Stimulated activated CD8-positive, alpha-beta memory T cell treated with anti-CD3 and anti-CD28 coated beads, Interleukin-7, amount 100 ng/mL, for 48 hours (primary cell): ENCODE measurements at regions not wholly inside any gene's neighbourhood (a gene's known extent, or its start where the extent isn't known, plus 50 kb on each side); places are given as distances from the start of the nearest gene placed in this dataset.

ENCODE experiments used
- DNase-seq, 2 donors: peaks; one replicate each; pipeline ENCODE4 v3.0.0-alpha.2; 2020; ENCODE audit warnings: low read depth in 1 of 2; ENCODE audit errors: extremely low read depth in 1 of 2

DNA sequence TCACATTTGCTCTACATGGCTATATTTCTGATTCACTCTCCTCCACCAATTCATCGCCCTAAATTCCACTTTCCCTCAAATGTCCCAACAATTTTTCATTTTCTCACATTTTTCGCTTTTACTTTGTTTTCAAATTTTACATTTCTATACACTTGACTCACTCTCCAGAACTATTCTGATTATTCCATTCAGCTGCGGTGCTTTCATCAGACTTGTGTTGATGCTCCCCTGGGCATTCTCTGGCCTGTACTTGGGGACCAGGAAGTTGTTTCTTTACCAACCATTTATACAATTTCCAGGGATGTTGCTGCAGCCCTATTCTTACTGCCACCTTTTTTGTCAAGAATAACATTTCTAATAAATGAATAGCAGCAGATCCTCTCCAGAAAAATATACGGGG lies 444.8 kb downstream of the MAFB start:
- DNase-seq = no peak

DNA sequence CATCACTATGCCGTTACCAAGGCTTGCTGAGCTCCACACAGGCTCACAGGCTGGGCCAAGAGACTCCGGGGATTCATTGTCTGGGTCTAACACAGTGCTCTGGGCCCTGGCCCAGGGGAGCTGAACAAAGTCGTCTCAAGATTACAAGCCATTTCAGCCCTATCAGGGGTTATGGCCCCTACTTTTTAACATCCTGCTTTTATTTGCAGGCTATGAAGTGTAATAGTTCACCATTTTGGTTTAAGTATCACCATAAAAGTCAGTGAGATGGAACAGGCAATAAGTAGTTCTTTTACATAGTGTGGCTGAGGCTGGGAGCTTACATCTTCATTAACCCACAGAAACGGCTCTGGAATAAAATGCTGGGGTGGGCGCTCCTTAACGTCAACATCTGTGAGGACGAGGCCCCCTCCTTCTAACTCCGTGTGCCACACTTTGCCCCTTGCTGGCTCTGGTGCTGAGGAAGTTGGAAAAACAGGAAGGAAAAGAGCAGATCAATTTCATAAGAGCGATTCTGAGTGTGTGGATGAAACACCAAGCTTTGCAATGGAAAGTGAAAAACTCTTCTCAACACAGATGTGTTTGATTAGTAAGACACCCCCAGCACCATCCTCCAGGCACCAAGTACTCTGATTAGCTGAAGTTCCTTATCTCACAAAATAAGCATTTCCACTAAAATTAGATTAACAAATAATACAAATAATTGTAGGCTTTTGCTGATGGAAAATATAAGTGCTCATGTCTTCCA lies 447.3 kb downstream of the MAFB start:
- DNase-seq = no peak

DNA sequence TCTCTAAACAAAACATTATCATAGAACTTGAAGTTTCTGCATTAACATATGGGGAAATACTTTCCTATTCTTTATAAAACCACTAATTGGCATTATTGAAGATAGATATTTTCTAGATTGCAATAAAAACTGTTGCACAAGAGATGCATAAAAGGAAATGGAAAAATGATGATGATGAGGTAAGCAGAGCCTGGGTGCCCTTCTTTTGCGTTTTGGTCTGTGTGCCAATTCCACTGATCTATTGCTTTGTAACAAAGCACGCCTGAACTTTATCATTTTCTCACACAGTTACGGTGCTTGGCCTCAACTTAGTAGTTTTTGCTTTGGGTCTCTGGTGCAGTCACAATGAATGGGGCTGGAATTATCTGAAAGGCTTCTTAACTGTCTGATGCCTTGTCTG lies 450.5 kb downstream of the MAFB start:
- DNase-seq = no peak

DNA sequence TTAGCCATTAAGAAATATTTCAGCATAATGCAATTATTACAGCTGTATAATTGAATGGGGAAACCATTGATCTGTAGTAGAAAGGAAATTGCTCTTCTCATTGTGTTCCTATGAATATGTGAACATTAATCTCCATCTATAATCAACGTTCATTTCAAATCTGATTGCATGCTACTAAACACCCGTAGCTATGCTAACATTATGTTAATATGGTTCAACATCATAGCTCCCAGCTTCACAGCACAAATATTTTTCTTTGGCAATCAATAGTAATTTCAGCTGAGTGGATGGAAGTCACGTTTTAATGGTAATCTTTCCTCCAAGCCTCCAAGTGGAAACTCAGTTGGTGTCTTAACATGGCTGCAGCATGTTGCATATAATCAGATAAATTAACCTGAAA lies 454.4 kb downstream of the MAFB start:
- no peak for DNase-seq

DNA sequence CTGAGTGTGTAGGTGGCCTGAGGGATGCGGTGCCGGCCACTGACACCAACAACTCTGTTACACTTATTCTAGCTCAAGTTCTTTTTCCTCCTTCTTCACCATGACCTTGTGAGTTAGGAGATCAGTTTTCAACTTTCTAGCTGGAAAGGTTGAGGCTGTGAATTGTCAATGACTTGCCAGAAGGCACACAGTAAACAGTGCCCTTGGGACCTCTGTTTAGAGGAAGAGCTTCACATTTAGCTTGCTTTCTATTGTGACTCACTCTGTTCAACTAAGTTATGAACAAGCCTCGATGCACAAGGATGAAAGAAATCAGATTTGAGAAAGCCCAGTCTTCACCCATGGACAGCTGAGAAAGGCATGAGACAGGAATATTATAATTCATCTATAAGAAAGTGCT lies 455.6 kb downstream of the MAFB start:
- no peak for DNase-seq

DNA sequence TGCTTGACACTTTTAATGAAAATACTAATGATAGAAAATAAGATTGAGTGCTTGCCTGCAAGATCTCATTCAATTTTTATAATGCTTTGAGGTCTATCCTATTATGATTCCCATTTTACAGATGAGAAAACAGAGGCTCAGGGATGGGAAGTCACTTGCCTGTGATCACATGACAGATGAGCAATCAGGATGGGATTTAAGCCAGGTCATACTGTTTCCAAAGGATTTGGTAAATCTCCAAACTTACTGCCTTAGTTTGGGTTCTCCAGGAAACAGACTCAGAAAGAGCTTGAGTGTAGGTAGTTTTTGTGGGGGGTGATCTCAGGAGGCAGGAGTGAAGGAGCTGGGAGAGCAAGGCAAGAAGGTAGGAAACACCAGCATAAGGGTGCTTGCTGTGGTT lies 456.3 kb downstream of the MAFB start:
- DNase-seq = no peak

DNA sequence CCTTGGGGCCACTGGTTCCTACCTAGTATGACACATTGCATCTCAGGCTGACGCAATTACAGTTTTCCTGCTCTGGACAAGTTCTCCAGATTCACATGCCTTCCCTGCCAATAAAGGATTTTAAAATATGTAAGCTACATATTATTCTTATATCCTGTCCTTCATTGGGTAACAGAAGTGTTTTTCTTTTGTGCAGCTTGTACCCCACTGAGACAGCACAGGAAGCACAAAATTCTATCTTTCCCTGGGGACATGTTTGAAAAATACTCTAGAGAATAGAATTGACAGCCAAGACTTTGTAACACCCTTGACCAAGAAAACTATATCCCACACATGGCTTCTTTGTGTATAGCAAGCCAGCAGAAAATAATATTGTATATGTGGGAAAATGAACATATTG lies 456.8 kb downstream of the MAFB start:
- DNase-seq = no peak

DNA sequence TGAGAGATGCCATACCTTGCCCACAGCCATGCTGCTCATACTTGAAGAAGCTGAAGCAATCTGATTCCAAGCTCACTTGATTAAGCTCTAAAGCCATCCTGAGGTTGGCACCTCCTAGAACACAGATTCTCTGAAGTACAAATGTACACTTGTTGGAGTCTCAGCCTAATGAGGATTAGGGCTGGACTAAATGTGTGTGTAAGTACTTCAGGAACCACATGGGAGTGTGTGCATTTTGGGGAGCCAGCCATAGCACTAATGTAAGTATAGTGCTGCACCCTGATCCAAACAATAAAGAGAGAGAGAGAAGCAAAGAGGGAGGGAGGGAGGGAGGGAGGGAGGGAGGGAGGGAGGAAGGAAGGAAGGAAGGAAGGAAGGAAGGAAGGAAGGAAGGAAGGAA lies 458.6 kb downstream of the MAFB start:
- DNase-seq = no peak

DNA sequence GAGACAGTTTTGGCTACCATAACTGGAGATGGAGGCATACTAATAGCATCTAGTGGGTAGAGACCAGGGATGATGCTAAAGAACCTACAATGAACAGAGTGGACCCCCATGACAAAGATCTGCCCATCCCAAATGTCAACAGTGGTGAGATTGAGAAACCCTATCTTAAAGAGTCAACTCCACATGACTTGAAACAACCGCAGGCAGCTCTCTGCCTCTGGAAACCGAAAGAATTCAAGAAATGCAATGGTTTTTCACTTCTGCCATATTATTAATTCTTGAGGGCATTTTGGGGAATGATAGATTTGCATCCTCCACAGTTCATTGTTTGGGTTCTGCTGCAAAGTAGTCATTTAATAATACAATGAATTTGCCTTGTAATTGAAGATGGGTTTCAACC lies 463.4 kb downstream of the MAFB start:
- DNase-seq = no peak

DNA sequence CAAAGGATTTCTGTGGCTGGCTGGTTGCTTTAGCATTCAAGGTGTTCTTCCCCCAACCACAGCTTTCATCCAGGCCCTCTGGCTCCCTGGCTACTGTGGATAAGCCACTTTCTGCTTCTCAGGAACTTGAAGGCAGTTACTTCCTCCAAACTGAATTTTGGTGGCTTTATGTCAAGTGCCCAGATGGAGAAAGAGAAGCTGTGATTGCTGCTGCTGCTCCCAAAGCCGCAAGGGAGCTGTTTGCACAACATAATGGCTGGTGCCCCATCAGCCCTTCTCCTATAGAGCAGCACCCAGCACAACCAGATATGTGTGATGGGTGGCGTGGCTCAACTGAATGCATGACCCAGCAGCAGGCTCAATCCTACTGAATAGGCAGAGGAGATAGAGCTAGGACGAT lies 465.2 kb downstream of the MAFB start:
- no peak for DNase-seq

DNA sequence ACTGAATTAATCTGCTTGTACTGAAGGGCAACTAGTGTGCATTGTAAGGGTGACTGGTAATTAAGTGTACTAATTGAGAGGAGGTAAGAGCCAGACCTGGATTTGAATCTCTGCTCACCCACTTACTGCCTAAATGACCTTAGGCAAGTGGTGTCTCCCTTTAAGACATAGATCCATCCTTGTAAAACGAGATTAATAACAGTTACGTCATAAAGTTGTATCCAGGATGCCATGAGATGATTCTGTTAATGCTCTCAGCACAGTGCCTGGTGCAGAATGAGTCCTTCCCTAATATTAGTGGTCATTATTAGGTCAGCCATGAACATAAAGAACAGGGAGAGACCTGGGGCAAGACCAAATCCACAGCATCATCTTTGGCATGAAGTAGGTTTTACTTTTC lies 470.1 kb downstream of the MAFB start:
- DNase-seq = no peak

DNA sequence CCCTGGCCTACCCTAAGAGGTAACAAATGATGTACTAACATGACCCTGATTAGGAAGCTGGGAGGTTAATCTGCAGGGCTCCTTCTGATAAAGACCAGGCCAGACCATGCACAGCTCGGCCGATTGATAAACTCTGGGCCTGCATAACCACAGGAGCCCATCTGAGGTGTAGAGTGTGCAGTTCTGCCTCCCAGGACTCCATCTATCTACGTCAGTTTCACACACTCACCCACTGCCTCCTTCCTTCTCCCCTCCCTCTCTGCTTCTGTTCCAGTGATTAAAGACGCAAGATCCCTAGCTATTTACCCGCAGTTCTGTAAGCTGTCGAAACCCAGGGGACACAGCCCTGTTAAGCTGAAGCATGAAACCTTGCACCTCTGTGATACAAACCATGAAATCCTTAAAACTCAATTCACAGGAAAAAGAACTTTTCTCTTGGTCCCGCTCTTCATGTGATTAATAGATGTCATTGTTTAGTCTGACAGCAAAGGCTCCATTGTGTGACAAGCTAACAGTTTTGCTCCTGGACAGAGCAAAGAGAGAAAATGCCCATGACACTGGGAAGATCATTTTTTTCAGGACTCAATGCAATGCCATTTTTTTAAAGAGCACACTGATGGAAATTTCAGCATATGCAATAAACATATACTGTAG lies 470.6 kb downstream of the MAFB start:
- DNase-seq = no peak

DNA sequence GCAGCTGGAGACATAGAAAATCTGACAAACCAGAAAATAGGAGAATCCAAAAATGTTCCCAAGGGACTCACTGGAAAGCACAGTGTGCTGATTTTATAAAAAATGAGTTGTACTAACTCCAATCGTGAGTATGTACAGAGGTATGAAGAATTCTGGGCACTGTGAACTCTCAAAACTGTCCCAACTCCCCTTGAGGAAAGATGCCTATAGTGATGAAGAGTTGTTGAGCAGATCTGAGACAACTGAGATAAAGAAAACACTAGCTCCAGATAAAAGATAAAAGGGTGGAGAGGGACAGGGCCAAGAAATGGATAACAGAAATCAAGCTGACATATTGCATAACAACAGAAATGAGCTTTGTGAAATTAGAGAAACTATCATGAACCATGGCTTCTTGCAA lies 481.4 kb downstream of the MAFB start:
- no peak for DNase-seq

DNA sequence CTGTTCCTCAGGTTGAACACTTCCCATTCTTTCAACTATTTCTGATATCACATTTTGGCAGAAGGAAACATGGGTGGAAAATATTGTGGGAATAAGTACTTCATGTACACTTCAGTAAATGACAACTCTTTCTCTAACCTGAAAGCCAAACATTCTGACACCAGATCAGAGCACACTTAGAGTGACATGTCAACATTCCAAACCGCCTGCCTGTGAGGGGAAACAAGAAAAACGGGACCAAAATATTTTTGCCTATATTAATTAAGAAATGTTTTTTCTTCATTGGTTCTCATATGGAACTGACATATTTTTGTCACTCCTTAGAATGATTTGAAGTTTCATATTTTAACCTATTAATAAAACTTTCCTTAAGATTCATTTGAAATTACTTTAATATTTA lies 483.1 kb downstream of the MAFB start:
- DNase-seq = no peak

DNA sequence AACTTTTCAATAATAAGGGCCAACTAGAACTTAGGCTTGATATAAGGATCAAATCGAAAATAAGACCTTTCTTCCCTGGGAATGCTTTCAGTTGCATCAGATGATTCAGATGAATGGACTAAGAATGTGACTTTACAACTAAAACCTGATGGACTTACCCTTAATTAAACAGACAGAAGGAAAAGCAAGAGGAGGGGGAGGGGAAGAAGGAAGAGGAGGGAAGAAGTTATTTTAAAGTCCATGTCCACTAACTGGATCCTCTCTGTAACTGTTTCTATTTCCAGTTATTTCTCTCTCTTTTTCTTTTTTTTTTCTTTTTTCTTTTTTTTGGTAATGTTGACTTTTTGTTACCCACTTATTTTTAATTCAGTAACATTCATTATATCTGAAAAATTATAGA lies 486.0 kb downstream of the MAFB start:
- DNase-seq = no peak

DNA sequence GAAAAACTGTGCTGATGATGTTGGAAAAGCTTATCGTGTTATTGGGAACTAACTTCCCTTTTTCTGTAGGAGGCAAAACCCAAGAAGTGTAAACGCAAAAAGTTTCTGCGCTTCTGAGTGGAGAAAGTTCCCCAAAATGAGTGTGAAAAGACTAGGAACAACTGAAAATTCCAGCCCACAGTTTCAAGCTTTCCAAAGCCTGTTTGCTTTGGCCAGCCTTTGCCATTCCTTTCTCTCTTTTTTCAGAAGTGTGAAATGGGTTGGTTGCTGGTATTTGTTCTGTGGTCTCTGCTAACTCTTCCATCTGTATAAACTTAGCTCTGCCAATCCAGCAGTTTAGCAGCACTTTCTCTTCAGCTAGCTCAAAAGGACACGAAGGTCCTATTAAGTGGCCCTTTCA lies 491.3 kb downstream of the MAFB start:
- no peak for DNase-seq

DNA sequence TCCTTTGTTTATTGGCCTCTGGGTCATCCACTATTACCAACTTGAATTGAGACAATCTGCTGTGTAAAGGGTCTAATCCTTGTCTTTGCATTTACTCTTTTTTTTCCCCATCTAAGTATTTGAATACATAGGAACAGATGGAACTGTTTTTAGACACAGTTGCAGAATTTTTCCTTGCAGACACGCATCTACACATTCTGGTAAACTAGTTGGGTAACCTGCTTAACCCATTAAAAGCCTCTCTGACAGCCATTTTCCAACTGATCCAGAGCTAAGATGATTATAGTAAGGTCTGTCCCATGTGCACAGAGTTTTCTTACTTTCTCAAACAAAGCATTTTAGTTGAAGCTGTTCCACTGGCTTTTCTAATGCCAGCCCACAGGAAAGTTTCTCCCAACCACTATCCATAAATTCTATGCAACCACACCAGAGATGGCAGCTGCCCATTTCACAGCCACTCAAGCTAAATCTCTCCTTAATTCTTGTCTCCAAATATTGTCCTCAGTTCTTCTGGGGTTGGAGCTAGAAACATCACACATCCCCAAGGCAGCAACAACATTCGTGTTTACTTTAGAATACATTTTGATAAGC lies 492.1 kb downstream of the MAFB start:
- DNase-seq = no peak

DNA sequence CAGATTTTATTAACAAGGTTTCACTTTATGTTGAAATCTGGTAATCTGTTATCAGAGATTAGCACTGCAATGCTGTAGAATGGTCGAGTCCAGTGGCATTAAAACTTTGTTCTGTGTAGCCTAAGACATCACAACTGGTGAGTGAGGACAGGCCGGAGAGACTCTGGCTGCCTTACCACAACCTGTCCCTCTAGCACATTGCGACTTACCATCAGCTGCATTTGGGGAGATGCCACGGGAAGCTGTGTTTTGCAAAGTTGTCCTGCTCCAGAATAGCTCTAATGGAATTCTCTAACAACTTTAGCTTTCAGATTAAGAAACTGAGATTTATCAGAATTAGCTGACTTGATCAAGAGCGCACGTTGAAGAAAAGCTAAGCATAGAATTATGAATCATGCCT lies 493.3 kb downstream of the MAFB start:
- no peak for DNase-seq

DNA sequence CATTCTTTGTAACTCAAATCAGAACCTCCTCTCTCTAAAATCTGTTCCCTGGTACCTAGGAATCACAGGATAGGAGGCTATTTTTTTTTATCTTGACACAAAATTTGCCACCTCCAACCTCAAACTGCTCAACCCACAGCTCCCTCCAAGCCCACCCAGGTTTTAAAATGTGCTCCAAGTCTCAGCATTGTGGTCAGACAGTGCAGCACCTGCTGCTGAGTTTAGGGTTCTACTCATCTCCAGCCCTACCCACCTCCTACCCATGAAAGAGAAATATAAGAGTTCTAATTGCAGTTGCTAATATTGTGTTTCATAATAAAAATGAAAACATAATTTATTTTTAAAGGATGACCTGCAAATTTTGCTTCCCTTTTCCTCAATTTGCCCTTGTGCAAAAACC lies 496.5 kb downstream of the MAFB start:
- DNase-seq = no peak

DNA sequence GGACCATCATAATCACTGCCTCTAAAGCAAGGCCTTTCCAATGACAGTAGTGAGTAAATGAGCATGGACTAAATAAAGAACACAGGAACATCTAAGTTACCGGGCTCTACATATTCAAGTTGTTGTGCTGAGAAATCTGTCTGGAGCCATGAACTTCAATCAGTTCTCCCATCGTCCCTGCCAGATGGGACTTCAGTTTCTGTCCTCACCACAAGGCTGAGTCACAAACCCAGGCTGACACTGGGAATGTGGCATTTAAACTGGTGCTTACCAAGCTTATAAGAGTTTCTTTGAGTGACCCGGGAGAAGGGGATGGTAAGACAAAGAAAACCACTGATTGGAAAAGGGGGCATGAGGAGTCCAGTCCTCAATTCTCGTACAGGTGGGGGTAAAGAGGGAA lies 497.0 kb downstream of the MAFB start:
- DNase-seq = no peak

DNA sequence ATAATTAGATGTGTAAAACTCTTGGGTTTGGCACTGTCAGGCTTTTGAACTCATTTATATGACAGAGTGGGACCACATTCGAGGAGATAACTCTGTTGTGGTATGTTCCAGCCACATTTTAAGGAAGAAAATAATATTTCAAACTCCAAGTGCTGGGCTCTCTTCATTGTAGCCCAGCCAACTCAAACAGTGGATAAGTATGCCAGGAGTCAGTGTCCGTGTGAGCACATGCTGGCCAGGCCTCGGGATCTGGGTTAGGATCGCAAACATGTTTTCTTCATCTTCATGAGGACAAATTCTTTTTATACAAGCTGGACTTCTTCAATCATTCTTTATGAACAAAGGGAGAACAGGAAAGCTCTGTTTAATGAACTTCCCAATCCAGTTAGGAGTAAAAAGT lies 497.5 kb downstream of the MAFB start:
- DNase-seq = no peak

DNA sequence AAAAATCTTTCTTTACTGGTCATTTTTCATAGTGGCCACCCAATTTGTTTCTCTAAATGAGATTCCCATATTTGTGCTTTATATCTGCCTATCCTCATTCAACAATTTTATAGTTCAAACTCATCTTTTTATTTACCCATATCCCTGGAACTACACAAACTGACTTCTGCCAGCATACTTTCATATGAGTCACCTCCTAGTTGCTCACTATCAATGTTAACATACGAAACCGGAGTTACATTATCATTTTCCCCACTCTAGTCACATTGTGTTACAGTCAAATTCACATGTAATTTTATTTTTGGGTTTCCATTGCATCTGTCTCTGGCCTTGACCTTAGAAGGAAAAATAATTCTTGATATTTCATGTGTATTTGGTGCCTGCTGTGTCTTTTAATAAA lies 499.4 kb downstream of the MAFB start:
- DNase-seq = no peak

DNA sequence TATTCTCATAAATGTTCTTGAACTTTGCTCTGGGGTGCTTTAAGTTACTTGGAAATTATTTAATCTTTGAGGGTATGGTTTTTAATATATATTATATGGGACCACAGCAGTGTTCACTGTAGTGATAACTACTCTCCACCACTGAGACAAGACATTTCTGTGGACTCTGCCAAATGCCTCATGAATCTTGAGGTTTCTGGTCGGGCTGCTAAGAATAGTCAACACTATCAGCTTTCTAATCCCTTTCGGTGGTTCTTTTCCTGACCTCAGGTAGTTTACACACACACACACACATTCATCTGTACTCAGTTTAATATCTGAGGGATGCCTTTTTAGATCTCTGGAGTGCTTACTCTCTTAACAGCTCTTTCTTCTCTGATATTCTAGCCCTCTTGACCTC lies 500.7 kb downstream of the MAFB start:
- DNase-seq = no peak
